Suppressor macrophage (primary cell): ENCODE measurements at regions not wholly inside any gene's neighbourhood (a gene's known extent, or its start where the extent isn't known, plus 50 kb on each side); places are given as distances from the start of the nearest gene placed in this dataset.

ENCODE experiments used
- DNase-seq, 4 experiments: peaks; one replicate each; pipeline ENCODE4 v3.0.0-alpha.2; 2020 to 2022

DNA sequence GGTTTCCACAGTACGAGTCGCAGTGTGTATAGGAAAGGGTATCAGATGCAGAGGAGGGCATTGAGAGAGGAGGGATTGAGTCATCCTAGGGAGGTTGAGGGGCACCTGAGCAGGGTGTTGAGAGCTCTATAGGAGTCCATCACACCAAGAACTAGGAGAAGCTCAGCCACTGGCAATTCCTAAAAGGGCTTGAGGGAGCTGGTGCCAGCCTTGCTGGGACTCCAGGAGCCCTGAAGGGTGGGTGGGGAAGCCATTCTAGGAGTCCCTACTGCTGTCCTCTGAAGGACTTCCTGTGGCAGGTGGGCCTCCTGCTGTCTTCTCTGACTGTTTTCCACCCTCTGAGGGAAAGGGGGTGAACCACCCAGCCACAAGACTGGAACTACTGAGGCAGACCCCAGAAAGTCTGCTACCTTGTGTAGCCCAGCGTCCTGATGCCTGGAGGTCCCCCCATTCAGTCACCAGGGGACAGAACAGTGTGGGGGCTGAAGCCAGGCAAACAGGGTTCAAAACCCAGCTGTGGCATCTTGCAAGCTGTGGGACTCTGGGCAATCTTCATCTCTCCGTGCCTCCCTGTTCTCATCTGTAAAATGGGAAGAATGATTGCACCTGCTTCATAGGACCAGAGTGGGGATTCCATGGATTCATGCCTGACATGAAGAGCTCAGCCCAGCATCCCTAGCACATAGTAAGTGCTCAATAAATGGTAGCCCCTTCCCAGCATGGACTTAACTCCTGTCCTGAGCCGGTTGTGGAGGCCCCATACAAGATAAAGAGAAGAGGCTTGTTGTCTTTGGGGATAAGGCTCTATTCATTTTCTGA lies 149.5 kb downstream of the C9orf50 start:
- no peak for DNase-seq

DNA sequence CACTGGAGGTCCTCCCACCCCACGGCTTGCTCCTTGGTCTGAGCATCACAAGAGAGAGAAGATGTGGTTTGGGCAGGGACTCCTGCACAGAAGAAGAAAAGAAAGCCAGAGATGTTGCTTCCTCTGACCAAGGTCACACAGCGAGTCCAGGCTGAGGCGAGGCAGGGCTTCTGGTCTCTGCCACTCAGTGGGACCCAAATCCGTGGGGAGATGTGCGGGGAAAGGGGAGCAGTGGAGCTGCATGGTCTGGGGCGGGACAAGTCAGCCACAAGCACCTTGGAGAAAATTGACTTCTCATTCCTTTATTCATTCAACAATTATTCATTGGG lies 150.9 kb downstream of the C9orf50 start:
- DNase-seq, result no peak

DNA sequence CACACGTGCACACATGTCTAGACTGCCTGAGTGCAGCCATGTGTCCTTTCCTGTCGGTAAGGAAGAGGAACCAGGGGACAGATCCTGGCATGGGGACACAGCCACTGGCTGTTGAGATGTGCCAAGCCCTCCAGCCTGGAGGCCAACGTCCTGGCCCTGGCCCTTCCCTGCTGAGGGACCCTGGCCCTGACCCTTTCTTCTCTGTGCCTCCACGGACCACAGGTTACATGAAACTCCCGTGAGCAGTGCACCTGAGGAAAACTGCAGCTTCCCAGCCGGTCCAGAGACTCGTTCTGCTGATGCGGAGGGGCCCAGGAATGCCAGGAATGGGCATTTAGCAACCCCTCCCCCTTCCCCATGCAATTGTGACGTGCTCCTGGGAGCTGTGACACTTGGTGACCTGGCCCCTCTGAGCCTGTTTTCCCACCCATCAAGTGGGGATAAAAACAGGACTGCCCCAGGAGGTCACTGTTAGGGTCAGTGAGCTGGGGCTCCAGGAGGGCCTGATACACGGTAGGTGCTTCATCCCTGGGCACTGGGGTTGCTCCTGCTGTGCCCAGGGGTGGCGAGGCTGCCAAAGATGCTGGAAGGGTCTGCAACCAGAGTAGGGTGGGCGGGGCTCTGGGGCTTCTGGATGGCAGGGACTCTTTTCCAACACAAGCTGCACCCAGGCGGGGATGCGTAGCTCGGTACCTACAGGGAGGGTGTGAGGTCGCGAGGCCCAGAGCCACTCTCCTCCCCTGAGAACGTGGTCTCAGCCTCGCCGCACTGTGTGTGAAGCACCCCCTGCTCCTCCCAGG lies 151.5 kb downstream of the C9orf50 start:
- peak in 2 of 4 experiments; percentile 35 to 44 for DNase-seq

DNA sequence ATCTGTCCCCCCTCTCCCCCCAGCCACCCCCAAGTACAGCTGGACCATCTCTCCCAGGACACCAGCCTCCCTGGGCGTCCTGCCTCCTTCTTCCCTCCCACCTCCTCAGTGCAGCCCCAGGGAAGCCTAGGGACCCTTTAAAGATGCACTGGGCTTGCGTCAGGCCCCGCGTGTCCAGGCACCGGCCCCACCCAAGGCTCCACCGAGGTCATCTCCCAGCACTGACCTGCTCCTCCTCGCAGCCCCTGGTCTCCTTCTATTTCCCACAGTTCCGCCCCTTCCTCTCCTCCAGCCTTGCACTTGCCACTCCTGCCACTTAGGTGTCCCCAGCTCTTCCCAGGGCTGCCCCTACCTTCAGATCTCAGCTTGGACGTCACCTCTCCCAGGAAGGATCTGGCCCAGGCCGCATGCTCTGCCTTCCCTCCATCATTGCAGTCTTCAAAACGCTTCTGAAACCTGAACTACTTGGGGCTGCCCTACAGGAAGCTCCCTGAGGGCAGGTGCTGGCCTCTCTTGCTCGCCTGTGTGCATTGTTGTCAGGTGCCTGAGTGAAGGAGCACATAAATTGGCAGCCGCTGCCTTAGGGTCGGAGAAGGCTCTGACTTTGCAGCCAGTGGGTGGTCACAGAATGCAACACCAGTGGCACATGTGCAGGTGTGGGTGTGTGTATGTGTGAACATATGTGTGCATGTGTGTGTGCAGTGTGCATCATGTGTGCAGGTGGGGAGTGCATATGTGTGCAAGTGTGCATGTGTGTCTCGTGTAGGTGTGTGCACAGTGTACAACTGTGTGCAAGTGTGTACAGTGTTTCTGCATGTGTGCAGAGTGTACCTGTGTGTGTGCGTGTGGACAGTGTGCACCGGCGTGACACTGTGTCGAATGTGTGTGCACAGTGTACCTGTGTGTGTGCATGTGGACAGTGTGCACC lies 152.9 kb downstream of the C9orf50 start:
- DNase-seq, result no peak

DNA sequence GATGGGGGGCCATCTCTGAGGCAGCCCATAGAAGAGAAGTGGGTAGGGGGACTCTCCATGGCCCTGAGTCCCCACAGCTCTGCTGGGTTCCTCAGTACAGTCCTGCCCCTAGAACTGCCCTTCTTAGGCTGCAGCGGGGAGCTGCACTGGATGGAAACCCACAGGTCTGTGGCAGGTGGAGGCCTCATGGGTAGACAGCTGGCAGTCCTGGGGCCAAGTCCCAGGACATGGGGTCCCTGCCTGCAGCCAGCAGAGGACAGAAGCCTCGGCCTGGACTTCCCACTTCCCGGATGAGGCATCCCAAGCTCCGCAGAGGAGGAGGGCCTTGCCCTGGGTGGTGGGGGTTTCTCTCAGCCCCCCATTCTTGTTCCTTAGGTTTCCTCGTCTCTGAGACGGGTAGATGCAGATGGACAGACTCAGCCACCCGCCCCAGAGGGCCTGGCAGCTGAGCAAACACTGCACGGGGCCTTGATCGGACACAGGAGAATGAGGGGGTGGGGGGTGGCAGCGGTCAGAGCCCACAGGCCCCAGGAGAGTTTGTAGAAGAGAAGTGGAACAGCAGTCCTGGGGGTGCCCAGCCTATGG lies 153.8 kb downstream of the C9orf50 start:
- DNase-seq, result no peak

DNA sequence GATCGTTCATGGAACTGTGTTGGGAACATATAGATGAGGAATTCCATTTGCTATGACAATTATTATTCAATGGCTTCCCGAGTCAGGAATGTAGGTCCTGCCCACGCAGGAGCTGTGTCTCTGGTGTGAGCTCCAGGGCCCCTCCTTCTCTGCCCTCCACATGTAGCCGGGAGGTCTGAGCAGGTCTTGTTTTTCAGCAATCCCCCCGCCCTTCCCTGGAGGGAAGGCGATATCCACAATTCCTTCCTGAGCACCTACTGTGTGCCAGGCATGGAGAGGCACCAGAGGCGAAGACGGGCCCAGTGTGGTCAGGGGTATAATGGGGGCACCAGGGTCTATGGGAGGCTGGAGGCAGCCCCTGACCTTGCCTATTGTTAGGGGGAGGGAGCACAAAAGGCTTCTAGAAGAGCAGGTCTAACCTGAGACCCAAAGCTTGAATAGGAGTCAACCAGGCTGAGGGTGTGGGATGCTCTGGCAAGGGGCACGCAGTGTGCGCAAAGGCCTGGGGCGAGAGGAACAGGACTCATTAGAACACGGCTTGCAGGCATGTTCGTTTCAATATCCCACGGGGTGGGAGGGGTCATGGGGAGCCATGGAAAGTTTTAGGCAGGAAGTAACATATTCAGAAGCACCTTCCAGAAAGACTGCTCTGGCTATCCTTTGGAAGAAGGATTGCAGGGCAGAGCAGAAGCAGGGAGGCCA lies 154.9 kb downstream of the C9orf50 start:
- DNase-seq, result no peak

DNA sequence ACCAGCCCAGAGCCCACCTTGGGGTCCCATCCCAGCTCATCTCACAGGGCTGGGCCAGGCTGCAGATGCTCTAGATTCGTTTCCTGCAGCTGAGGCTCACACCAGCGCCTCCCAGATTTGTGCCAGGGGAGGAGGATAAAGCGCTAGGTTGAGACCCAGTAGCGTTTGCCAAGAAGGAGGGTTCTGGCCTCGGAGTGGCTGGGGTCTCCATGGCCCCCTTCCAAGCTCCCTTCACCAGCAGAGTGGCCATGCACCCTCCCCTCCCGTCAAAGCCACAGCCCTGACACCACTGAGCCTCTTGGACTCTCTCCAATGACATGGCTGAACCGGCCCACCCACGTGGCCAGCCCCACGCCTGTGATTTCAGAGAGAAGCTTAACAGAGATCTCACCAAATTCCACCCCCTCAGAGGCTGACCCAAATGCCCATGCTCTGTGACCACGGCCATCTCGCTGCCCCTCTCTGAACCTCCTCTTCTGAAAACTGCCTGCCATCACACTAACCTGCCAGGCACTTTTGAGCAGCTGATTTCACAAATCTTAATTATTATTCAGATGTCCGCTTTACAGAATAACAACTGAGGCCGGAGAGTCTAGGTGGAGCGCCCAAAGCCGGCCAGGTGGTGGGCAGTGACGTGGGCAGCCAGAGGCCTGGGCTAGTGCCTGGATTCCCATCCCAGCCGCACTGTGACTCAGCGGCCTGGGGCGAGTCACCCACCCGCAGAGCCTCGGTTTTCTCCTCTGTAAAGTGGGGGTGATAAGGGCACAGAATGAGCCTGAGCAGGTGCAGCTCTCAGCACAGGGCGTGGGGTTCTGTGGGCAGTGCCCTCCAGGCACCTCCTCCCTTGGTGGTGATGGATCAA lies 155.7 kb downstream of the C9orf50 start:
- DNase-seq, result peak; percentile 60 to 80 (median 72)

DNA sequence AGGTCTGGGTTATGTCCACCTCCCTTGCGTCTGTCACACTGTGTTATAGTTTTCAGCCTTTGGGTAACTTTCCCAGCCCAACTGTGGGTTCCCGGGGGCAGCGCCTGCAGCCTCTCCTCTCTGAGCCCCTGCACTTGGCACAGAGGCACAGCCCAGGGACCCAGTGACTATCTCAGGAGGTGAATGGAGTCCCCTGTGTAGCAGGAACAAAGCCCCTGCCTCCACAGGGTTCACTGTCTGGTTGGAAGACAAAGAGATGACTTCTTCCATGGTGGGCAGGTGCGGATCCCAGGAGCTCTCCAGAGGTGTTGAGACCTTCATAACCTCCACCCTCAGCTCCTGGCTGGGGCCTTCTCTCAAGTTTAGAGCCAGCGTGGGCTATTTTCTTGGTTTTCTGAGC lies 156.9 kb downstream of the C9orf50 start:
- no peak for DNase-seq

DNA sequence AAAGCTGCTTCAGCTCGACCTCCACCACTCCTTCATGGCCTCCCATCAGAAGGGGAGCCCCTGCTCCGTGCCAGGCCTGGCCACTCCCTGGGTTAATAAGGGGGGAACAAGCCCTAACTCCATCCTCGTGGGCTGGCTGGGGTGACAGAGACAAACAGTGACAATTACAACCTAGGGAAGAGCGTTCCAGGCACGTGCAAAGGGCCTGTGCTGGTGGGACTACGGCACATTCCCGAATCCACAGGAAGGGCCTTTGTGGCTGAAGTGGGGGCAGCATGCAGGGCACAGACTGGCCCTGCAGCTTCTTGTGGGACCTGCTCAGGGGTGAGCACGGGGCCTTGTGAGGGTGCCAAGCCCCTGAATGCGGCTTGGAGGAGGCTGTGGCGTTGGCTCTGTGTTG lies 157.4 kb downstream of the C9orf50 start:
- DNase-seq, result no peak

DNA sequence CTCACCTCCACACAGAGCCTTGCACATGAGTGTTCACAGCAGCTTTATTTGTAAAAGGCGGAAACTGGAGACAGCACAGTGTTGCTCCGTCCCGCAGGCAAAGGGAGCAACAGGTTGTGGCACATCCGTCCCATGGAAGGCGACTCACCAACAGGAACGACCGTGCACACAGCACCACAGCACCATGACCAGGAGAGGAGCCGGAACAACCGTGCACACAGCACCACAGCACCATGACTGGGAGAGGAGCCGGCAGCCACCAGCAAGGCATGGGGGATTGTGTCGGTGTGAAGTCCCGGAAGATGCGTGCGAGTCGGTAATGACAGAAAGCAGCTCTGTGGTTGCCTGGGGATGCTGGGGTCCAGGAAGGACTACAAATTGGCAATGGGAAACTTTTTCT lies 158.5 kb downstream of the C9orf50 start:
- no peak for DNase-seq

DNA sequence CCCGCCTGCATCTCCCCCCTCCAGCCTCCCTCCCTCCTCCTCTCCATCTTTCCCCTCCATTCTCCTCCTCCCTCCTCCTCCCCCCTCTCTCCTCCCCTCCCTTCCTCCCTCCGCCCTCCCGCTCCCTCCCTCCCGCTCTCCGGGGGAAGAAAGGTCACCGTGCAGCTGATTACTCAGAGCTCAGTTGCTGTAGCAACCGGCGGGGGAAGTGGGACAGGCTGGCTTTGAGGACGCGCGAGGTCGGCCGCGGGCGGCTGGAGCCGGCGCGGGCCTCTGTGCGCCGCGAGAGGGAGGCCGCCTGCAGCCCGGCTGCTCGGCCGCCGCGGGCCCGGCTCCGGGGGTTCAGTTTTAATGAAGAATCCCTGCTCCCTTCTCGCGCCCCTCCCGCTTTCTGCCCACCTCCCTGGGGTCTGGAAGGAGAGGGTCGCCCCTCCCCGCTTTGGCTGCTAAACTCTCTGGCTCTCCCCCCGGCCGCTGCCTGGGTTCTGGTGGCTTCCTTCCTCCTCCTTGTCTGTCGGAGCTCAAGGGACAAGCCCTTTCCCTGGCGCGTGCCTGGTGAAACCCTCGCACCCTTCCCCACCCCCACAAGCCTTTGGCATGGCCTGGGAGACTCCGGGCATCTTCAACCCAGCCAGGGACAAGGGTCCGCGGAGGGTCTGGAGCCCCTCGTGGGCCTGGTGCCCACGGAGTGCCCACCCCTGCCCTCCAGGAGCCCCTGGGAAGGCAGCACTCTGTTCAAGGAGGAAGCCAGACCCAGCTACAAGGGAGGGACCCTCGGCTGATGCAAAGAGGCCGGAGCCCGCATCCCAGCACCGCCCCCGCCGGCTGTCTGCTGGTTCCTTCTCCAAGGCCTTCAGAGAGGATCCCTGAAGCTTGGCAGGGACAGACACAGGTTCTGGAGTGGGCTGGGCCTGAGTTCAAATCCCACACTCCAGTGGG lies 160.3 kb downstream of the C9orf50 start:
- DNase-seq, result peak; percentile 95 to 98 (median 98)

DNA sequence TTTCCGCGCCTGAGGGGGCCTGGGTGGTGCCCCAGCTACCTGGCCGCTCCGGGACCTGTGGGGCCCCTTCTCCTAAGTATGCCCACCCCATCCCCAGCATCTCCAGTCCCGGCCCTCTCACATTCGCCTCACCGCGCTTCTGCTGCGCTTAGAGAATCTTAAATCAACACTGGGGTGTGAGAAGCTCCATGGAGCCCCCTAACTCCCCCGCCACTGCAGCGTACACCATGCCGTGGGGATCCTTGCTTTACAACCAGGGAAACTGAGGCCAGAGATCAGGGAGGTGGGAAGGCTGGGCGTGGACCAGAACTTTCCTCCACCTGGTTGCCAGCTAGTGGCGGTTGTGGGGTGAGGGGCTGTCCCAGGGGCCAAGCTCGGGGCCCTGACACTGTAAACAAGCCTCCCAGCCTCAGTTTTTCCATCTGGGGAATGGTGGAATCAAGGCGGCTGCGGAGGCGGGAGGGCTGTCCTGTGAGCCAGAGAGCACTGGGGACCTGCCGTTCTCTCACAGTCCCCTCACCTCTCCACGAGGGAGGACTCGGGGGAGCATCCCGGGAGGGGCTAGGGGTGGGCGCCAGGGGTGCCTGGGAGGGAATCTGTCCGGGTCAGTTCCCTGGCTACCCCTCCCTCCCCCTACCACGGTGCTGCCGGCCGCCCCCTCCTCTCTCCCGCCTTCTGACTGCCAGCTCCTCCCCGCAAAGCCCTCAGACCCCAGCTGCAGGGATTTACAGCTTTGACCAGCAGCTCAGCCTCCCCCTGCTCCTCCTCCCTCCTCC lies 161.2 kb downstream of the C9orf50 start:
- DNase-seq, result peak in 3 of 4 experiments; percentile 47 to 62 (median 47)

DNA sequence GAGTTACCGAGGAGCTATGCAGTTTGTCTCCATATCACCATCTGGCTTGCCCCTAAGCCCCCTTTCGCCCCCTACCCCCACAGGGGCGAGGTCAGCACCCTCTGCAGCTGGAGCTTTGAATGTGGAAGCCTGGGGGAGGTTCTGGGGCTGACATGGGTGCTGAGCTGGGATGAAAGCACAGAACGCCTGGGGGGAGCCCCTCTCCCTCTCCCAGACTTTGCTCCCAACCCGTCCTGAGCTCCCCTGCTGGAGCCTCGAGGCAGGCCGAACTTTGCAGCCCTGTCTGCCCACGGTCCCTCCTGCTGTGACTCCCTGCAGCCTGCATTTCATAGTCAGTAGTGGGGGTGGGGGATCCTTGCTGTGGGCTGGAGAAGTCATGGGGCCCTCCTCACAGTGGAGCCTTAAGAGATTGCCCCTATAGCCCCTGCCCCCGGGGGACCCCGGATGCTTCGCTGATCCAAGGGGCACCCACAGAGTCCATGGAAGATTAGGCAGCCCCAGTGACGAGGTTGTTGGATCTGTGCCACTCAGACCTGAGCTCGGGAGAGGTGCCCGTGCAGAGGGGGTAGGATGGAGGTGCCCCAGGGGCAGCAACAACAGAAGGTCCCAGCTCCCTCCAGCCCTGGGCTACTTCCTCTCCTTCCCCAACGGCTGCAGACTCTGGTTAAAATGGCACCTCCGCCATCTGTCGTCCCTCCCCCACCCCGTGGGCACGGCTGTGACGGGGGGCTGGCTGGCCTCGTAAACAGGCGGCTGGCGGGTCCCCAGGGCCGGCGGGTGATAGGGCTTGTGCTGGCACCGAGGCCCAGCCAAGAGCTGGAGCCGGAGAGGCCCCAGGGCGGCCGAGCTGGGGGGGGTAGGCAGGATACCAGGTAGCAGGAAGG lies 162.0 kb downstream of the C9orf50 start:
- DNase-seq, result peak; percentile 67 to 80 (median 74)

DNA sequence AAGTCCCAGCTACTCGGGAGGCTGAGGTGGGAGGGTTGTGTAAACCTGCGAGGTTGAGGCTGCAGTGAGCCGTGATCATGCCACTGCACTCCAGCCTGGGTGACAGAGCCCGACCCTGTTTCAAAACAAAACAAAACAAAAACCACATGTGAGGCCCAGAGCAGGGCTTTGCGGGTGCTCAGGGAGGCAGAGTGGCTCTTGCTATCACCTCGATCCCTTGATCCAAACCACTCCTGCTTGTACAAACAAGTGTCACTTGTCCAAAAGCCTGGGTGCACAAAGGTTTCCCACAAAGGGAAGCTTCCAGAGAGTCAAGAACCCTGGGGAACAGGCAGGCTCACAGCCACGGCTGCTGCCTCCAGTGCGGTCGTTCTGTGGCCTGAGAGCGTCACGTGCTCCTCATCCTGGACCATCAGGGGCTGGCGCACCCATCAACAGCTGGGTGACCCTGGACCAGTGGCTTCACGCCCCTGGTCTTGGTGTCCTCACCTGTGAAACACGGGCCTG lies 162.7 kb downstream of the C9orf50 start:
- DNase-seq, result peak; percentile 50 to 71 (median 60)

DNA sequence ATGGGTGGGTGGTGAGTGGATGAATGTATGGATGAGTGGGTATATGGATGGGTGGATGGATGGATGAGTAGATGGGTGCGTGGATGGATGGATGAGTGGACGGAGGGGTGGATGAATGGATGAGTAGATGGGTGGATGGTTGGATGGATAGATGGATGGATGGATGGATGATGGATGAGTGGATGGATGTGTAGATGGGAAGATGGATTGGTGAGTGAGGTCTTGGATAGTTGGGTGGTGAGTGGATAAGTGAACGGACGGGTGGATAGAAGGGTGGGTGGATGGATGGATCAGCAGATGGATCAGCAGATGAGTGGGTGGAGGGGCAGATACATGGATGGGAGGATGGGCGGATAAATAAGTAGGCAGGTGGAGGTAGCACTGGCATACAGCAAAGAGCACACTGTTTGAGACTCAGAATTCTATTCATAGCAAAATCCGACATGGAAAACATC lies 163.5 kb downstream of the C9orf50 start:
- DNase-seq, result no peak

DNA sequence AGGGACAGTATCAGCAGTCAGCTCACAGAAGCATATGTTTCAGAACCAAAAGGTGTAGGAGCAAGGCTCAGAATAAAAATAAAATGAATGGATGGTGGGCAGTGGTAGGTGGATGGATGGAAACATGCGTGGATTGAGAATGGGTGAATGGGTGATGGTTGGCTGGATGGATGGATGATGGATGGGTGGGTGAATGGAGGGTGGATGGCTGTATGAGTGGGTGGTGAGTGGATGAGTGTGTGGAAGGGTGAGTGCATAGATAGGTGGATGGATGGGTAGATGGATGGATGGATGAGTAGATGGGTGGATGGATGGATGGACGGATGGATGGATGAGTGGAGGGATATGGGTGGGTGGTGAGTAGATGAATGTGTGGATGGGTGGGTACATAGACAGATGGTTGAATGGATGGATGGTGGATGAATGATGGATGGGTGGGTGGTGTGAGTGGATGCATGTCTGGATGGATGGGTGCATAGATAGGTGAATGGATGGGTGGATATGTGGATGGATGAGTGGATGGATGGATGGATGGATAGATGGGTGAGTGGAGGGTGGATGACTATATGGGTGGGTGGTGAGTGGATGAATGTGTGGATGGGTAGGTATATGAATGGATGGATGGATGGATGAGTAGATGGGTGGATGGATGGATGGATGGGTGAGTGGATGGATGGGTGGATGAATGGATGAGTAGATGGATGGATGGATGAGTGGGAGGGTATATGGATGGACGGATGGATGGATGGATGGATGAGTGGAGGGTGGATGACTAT lies 164.2 kb downstream of the C9orf50 start:
- no peak for DNase-seq
